GM12878 (cell line): ENCODE measurements at regions not wholly inside any gene's neighbourhood (a gene's known extent, or its start where the extent isn't known, plus 50 kb on each side); places are given as distances from the start of the nearest gene placed in this dataset.

Experiments
- ATAC-seq: fragments of 200-7000 bp; cut with Tn5 transposase; 3 replicates; pipeline ENCODE4 v1.9.1; 2020; ENCODE audit warnings: mild to moderate bottlenecking, moderate library complexity
- BruUV-seq: library from RNA; stranded (reverse); fragments of 400-500 nt; replicated peaks from 2 replicates; lab custom pipeline; 2021; lab: Mats Ljungman, UMichigan
- CTCF ChIA-PET: fragments of 300-600 bp; sonication (Branson Sonifier 250); formaldehyde crosslinking; extraction: SDS; loops from one replicate; lab custom pipeline; 2021; ENCODE audit warnings: inconsistent platforms; lab: Yijun Ruan, JAX
- POLR2A ChIA-PET: fragments of 350-600 bp; formaldehyde crosslinking; extraction: SDS; loops from one replicate; lab custom pipeline; 2021; ENCODE audit warnings: inconsistent platforms; lab: Charles Lee
- RAD21 ChIA-PET: fragments of 300-600 bp; sonication (Branson Sonifier 250); formaldehyde crosslinking; loops from one replicate; lab custom pipeline; 2023; ENCODE audit warnings: antibody characterized with exemption; ENCODE audit not compliant: unreplicated experiment; lab: Charles Lee
- SMC1A ChIA-PET: fragments of 300-600 bp; sonication (Branson Sonifier 250); formaldehyde crosslinking; loops from one replicate; lab custom pipeline; 2023; ENCODE audit not compliant: unreplicated experiment, uncharacterized antibody; lab: Charles Lee
- DNase-seq: peaks from one replicate; pipeline ENCODE4 v3.0.0-alpha.2; 2011; ENCODE audit warnings: low read depth, low spot score
- FAIRE-seq: peaks from 3 replicates; lab custom pipeline; 2011; peaks lifted over from hg19 to GRCh38; lab: Jason Lieb, UNC
- H2AFZ ChIP-seq: 2 replicates; pipeline ENCODE4 v1.6.0; 2011; ENCODE audit warnings: low read depth, low read length, control low read depth; ENCODE audit not compliant: control insufficient read depth
- H3K27ac ChIP-seq: 2 replicates; pipeline ENCODE4 v1.5.1; 2011; ENCODE audit warnings: control low read depth; ENCODE audit not compliant: control insufficient read depth, insufficient read depth
- H3K27me3 ChIP-seq, 2 experiments: replicated peaks in 1 of 2; 2 replicates each; pipeline versions ENCODE4 v1.6.0 to v1.6.1; 2011; ENCODE audit warnings: low read length in 1 of 2; ENCODE audit not compliant: control insufficient read depth in 2 of 2, insufficient read depth in 2 of 2
- H3K36me3 ChIP-seq, 2 experiments: 2 replicates each; pipeline ENCODE4 v1.5.1; 2011; ENCODE audit warnings: low read length in 1 of 2; ENCODE audit not compliant: control insufficient read depth in 2 of 2, insufficient read depth in 2 of 2
- H3K4me1 ChIP-seq: 2 replicates; pipeline ENCODE4 v1.6.1; 2011; ENCODE audit warnings: mild to moderate bottlenecking, low read length, moderate library complexity, mixed read lengths; ENCODE audit not compliant: control insufficient read depth, insufficient read depth
- H3K4me2 ChIP-seq: 2 replicates; pipeline ENCODE4 v1.6.0; 2011; ENCODE audit warnings: control low read depth; ENCODE audit not compliant: control insufficient read depth, insufficient read depth
- H3K4me3 ChIP-seq: fragments of 200-600 bp; sonication (generic); 2 replicates; pipeline ENCODE4 v1.5.1; 2016
- H3K79me2 ChIP-seq: 2 replicates; pipeline ENCODE4 v1.6.0; 2011; ENCODE audit warnings: low read length; ENCODE audit not compliant: control insufficient read depth, insufficient read depth
- H3K9ac ChIP-seq: 2 replicates; pipeline ENCODE4 v1.8.0; 2011; ENCODE audit warnings: low read length, control low read depth, mixed read lengths; ENCODE audit not compliant: control insufficient read depth, insufficient read depth
- H3K9me3 ChIP-seq: replicated peaks from 3 replicates; pipeline ENCODE4 v1.5.1; 2011; ENCODE audit warnings: mild to moderate bottlenecking, low read length; ENCODE audit not compliant: control insufficient read depth, insufficient read depth
- H4K20me1 ChIP-seq: 2 replicates; pipeline ENCODE4 v1.6.0; 2011; ENCODE audit not compliant: control insufficient read depth, insufficient read depth
- BCL11A ChIP-seq: IDR thresholded peaks from 2 replicates; pipeline ENCODE4 v1.6.1; 2011; ENCODE audit warnings: low read depth, low read length
- CHD2 ChIP-seq: IDR thresholded peaks from 2 replicates; pipeline ENCODE4 v1.6.1; 2011; ENCODE audit warnings: low read depth, low read length, improper control_type of control experiment, borderline replicate concordance
- CREB1 ChIP-seq: IDR thresholded peaks from 2 replicates; pipeline ENCODE4 v1.6.1; 2012; ENCODE audit warnings: low read depth, mild to moderate bottlenecking, inconsistent platforms
- CREM ChIP-seq: IDR thresholded peaks from 2 replicates; pipeline ENCODE4 v1.6.1; 2014; ENCODE audit warnings: antibody characterized with exemption, low read depth
- E2F4 ChIP-seq: IDR thresholded peaks from 2 replicates; pipeline ENCODE4 v1.6.1; 2012; ENCODE audit warnings: low read depth, low read length, improper control_type of control experiment
- E4F1 ChIP-seq: fragments of 450-650 bp; IDR thresholded peaks from 2 replicates; pipeline ENCODE4 v1.6.1; 2018; ENCODE audit warnings: borderline replicate concordance, mild to moderate bottlenecking; ENCODE audit not compliant: partially characterized antibody
- ETV6 ChIP-seq, 2 experiments: fragments of 450-650 bp in 1 of 2; IDR thresholded peaks in 1 of 2; conservative IDR thresholded peaks in 1 of 2; 2 replicates each; pipeline ENCODE4 v1.6.1; 2014; ENCODE audit warnings: antibody characterized with exemption in 1 of 2, borderline replicate concordance in 1 of 2, low read depth in 1 of 2, mild to moderate bottlenecking in 1 of 2, moderate library complexity in 1 of 2
- FOS ChIP-seq: IDR thresholded peaks from 3 replicates; pipeline ENCODE4 v1.6.1; 2011; ENCODE audit warnings: borderline replicate concordance; ENCODE audit not compliant: insufficient read length; ENCODE audit errors: extremely low read depth
- HDAC2 ChIP-seq: fragments of 200-600 bp; sonication (generic); IDR thresholded peaks from 2 replicates; pipeline ENCODE4 v1.6.1; 2017
- HSF1 ChIP-seq: fragments of 150-350 bp; IDR thresholded peaks from 2 replicates; pipeline ENCODE4 v1.6.1; 2014; ENCODE audit warnings: mild to moderate bottlenecking, low read depth, low read length
- MEF2A ChIP-seq: IDR thresholded peaks from 2 replicates; pipeline ENCODE4 v1.6.1; 2011; ENCODE audit warnings: low read depth, mild to moderate bottlenecking, low read length, moderate library complexity; ENCODE audit not compliant: insufficient read depth
- PAX8 ChIP-seq: fragments of 450-650 bp; IDR thresholded peaks from 2 replicates; pipeline ENCODE4 v1.6.1; 2017; ENCODE audit warnings: mild to moderate bottlenecking, moderate library complexity
- PML ChIP-seq: IDR thresholded peaks from 2 replicates; pipeline ENCODE4 v1.6.1; 2012; ENCODE audit warnings: low read length, inconsistent platforms
- RBBP5 ChIP-seq: fragments of 200-600 bp; sonication (generic); conservative IDR thresholded peaks from 2 replicates; pipeline ENCODE4 v1.6.1; 2016
- RELA ChIP-seq: fragments of 450-650 bp; IDR thresholded peaks from 2 replicates; pipeline ENCODE4 v1.8.0; 2014; ENCODE audit warnings: borderline replicate concordance; ENCODE audit not compliant: partially characterized antibody
- RELB ChIP-seq: fragments of 450-650 bp; IDR thresholded peaks from 2 replicates; pipeline ENCODE4 v1.6.1; 2017; ENCODE audit warnings: low read depth, mild to moderate bottlenecking, moderate library complexity
- RUNX3 ChIP-seq: IDR thresholded peaks from 2 replicates; pipeline ENCODE4 v1.6.1; 2012; ENCODE audit warnings: low read length, inconsistent platforms
- SMAD1 ChIP-seq: fragments of 450-650 bp; IDR thresholded peaks from 2 replicates; pipeline ENCODE4 v1.6.1; 2018; ENCODE audit warnings: mild to moderate bottlenecking, low read depth; ENCODE audit not compliant: partially characterized antibody
- SMC3 ChIP-seq: IDR thresholded peaks from 2 replicates; pipeline ENCODE4 v1.6.1; 2011; ENCODE audit warnings: low read length, improper control_type of control experiment, borderline replicate concordance
- YBX1 ChIP-seq: fragments of 450-650 bp; IDR thresholded peaks from 2 replicates; pipeline ENCODE4 v1.6.1; 2016; ENCODE audit warnings: antibody characterized with exemption
- WGBS: methylation state at CpG from one replicate; pipeline ENCODE4 v1.1.6; 2016; ENCODE audit warnings: low lambda C conversion rate; ENCODE audit not compliant: insufficient replicate concordance, insufficient coverage; ENCODE audit errors: missing lambda C conversion rate; 5-methylcytosine and 5-hydroxymethylcytosine counted together
- in situ Hi-C: fragments of 300-500 bp; cut with MboI; formaldehyde crosslinking; loops from 9 replicates; pipeline ENCODE4 v1.14.3; 2018; ENCODE audit warnings: mixed read lengths
- intact Hi-C: fragments of 100-400 bp; cut with micrococcal nuclease; formaldehyde crosslinking; loops from one replicate; pipeline ENCODE4 v1.14.2; 2022; ENCODE audit not compliant: unreplicated experiment

- ChIA-PET RAD21 (no interaction called here), SMC1A (no interaction called here), POLR2A (no interaction called here), CTCF (no interaction called here)
- H3K9ac ChIP-seq = no peak overlapping the region
- H3K27ac ChIP-seq = no peak overlapping the region
- intact Hi-C loops = no loop called here
- no peaks in the 10 kb centered on the region for H3K27me3 ChIP-seq
- H3K36me3 ChIP-seq = no peaks in the 10 kb centered on the region
- 19% methylated on average over 7 of the region's 8 CpGs for WGBS
- no peak overlapping the region for H3K4me3 ChIP-seq
- BruUV-seq = no TSS peak
- no peak for ATAC-seq
- no peak for DNase-seq
- FAIRE-seq = no peak
- H2AFZ ChIP-seq = no peak overlapping the region
- H3K79me2 ChIP-seq = no peaks in the 10 kb centered on the region
- in situ Hi-C loops = no loop called here
- TF ChIP-seq SMC3 (no peak), RBBP5 (no peak), CREB1 (no peak), RUNX3 (no peak), RELB (no peak), CHD2 (no peak), CREM (no peak), FOS (no peak), E2F4 (no peak), SMAD1 (no peak), HDAC2 (no peak), YBX1 (no peak), PAX8 (no peak), PML (no peak), BCL11A (no peak), ETV6 (conservative IDR thresholded peaks at IDR 0.05 in 1 of 2, IDR thresholded peaks at IDR 0.05 in 1 of 2; ENCODE audit: borderline replicate concordance in 1 of 2, low read depth in 1 of 2) (no peak), HSF1 (no peak), MEF2A (no peak), E4F1 (no peak), RELA (no peak)
- no peaks in the 10 kb centered on the region for H3K4me1 ChIP-seq
- no peaks in the 10 kb centered on the region for H4K20me1 ChIP-seq
- no peaks in the 10 kb centered on the region; the same call in 2 of the 3 replicates for H3K9me3 ChIP-seq
- no peak overlapping the region for H3K4me2 ChIP-seq
Observed at GRCh38 chr2:235396071-235396846, 97.6 kb upstream of the AGAP1 start.
